Upper lobe of left lung (tissue), 6 donors: ENCODE measurements at regions not wholly inside any gene's neighbourhood (a gene's known extent, or its start where the extent isn't known, plus 50 kb on each side); places are given as distances from the start of the nearest gene placed in this dataset.
"Not testable (repeated sequence)": the region's sequence is repeated elsewhere in the genome, so short reads cannot be mapped to it uniquely, and the experiment has no call there.

Experiments used
- ATAC-seq, 2 donors: fragments of 200-7000 bp; cut with Tn5 transposase; one replicate each; pipeline ENCODE4 v1.9.1; 2022; ENCODE audit warnings: mild to moderate bottlenecking in 2 of 2, moderate library complexity in 2 of 2; ENCODE audit not compliant: low FRiP score in 2 of 2
- DNase-seq, 2 donors: peaks; one replicate each; pipeline ENCODE4 v3.0.0-alpha.2; 2019 to 2020
- H3K27ac ChIP-seq, 4 donors: fragments of 200-600 bp; sonication (generic); one replicate each; pipeline ENCODE4 v1.5.1; 2016 to 2019
- H3K27me3 ChIP-seq, 4 donors: fragments of 200-600 bp; sonication (generic); one replicate each; pipeline ENCODE4 v1.5.1; 2017 to 2019
- H3K36me3 ChIP-seq, 4 donors: fragments of 200-600 bp; sonication (generic); one replicate each; pipeline ENCODE4 v1.5.1; 2016 to 2019
- H3K4me1 ChIP-seq, 4 donors: fragments of 200-600 bp; sonication (generic); one replicate each; pipeline ENCODE4 v1.5.1; 2018 to 2019
- H3K4me3 ChIP-seq, 4 donors: fragments of 200-600 bp; sonication (generic); one replicate each; pipeline ENCODE4 v1.5.1; 2017 to 2019; ENCODE audit warnings: mild to moderate bottlenecking in 2 of 4, moderate library complexity in 1 of 4
- H3K9me3 ChIP-seq, 4 donors: fragments of 200-600 bp; sonication (generic); one replicate each; pipeline ENCODE4 v1.5.1; 2018 to 2019
- CTCF ChIP-seq, 6 experiments: fragments of 450-650 bp in 4 of 6; fragments of 200-600 bp in 2 of 6; sonication (generic) in 2 of 6; IDR thresholded peaks; one replicate each; pipeline ENCODE4 v1.5.1; 2016 to 2019; ENCODE audit warnings: antibody characterized with exemption in 6 of 6
- EP300 ChIP-seq, 4 donors: sonication (generic); formaldehyde crosslinking; IDR thresholded peaks; one replicate each; pipeline ENCODE4 v1.5.1; 2017; ENCODE audit warnings: antibody characterized with exemption in 4 of 4, control low read depth in 2 of 4
- POLR2A ChIP-seq, 4 donors: fragments of 450-650 bp; IDR thresholded peaks; one replicate each; pipeline ENCODE4 v1.5.1; 2016 to 2017; ENCODE audit warnings: antibody characterized with exemption in 4 of 4, mild to moderate bottlenecking in 2 of 4
- POLR2AphosphoS5 ChIP-seq, 2 donors: sonication (generic); formaldehyde crosslinking; IDR thresholded peaks; one replicate each; pipeline ENCODE4 v1.5.1; 2017; ENCODE audit warnings: antibody characterized with exemption in 2 of 2
- WGBS, 2 donors: methylation state at CpG; one replicate each; pipeline ENCODE4 v1.1.5; 2017 to 2018; 5-methylcytosine and 5-hydroxymethylcytosine counted together
- donor health status: DM: no; HTN: no; CAD: no; lungs with moderate emphysema.
- donor health status: DM: no; HTN: yes; CAD: no; lungs with severe emphysema.

- TF ChIP-seq POLR2A (IDR thresholded peaks at IDR 0.05) (no peak), POLR2AphosphoS5 (IDR thresholded peaks at IDR 0.05) (no peak), CTCF (IDR thresholded peaks at IDR 0.05) (no peak)
- Histone ChIP-seq H3K27ac (peak overlapping the region in 1 of 4 donors; percentile 15), H3K36me3 (no peaks in the 10 kb centered on the region), H3K4me1 (peaks cover 14 to 24% (median 21%) of the 10 kb centered on the region in 4 donors), H3K9me3 (no peaks in the 10 kb centered on the region), H3K27me3 (no peaks in the 10 kb centered on the region), H3K4me3 (peak overlapping the region in 1 of 4 donors; percentile 20)
- DNase-seq (no peak), ATAC-seq (peak in 1 of 2 donors; percentile 28)
- 25 to 29% methylated on average over 4 of the region's 4 CpGs for WGBS, 2 donors
Observed at GRCh38 chr6:118705544-118706491, 54.4 kb upstream of the CEP85L start.

GRCh38 chr6:118704915-118705314, 53.5 kb upstream of the CEP85L start:
- H3K9me3 ChIP-seq: no peaks in the 10 kb centered on the region
- no peak overlapping the region for H3K27ac ChIP-seq
- WGBS, 2 donors: 84 to 89% methylated on average over 3 of the region's 3 CpGs
- H3K4me1 ChIP-seq: peaks cover 9 to 22% (median 17%) of the 10 kb centered on the region in 4 donors
- DNase-seq (no peak), ATAC-seq (no peak)
- H3K27me3 ChIP-seq: no peaks in the 10 kb centered on the region
- no peak for TF ChIP-seq EP300 (IDR thresholded peaks at IDR 0.05)
- no peak for TF ChIP-seq POLR2AphosphoS5 (IDR thresholded peaks at IDR 0.05)
- no peak for TF ChIP-seq CTCF (IDR thresholded peaks at IDR 0.05)
- no peak for TF ChIP-seq POLR2A (IDR thresholded peaks at IDR 0.05)
- H3K4me3 ChIP-seq: no peak overlapping the region
- no peaks in the 10 kb centered on the region for H3K36me3 ChIP-seq

GRCh38 chr6:118701260-118701659, 49.9 kb upstream of the CEP85L start:
- not testable (repeated sequence) for H3K36me3 ChIP-seq, H3K27ac ChIP-seq, H3K27me3 ChIP-seq, H3K4me3 ChIP-seq, H3K9me3 ChIP-seq, DNase-seq, ATAC-seq
- peaks cover 0 to 11% (median 4%) of the 10 kb centered on the region in 4 donors for H3K4me1 ChIP-seq
- 96% methylated on average over 3 of the region's 3 CpGs for WGBS, 2 donors
